ENCODE measurements at regions not wholly inside any gene's neighbourhood (a gene's known extent, or its start where the extent isn't known, plus 50 kb on each side); places are given as distances from the start of the nearest gene placed in this dataset.

- Histone ChIP-seq H3K27me3 (ENCODE audit: control insufficient read depth in 2 of 2, insufficient read depth in 2 of 2, low read length in 2 of 2) (no peaks in the 10 kb centered on the region), H3K4me2 (ENCODE audit: insufficient read depth, low read length) (no peak overlapping the region), H3K79me2 (ENCODE audit: control insufficient read depth, insufficient read depth, low read length) (no peaks in the 10 kb centered on the region), H3K4me1 (ENCODE audit: control insufficient read depth, extremely low read depth, insufficient read depth, low read length) (no peaks in the 10 kb centered on the region), H3K27ac (ENCODE audit: insufficient read depth, low read depth, low read length) (no peak overlapping the region), H3K9me1 (replicated peaks; ENCODE audit: control insufficient read depth, extremely low read depth, insufficient read depth, low read length) (no peaks in the 10 kb centered on the region), H3K36me3 (ENCODE audit: control insufficient read depth in 2 of 2, extremely low read depth in 1 of 2, insufficient read depth in 2 of 2, low read length in 2 of 2) (no peaks in the 10 kb centered on the region), H2AFZ (ENCODE audit: low read depth, low read length) (no peak overlapping the region), H3K9me3 (replicated peaks; ENCODE audit: control insufficient read depth, insufficient read depth, low read length) (no peaks in the 10 kb centered on the region), H3K9ac (replicated peaks; ENCODE audit: extremely low read depth, insufficient read depth, low read length) (no peak overlapping the region), H3K4me3 (replicated peaks in 1 of 3; ENCODE audit: insufficient read depth in 1 of 3, low read depth in 1 of 3, low read length in 3 of 3) (no peak overlapping the region), H4K20me1 (replicated peaks; ENCODE audit: control insufficient read depth, extremely low read depth, insufficient read depth, low read length) (no peaks in the 10 kb centered on the region)
- dilution Hi-C loops (cut with MboI; ENCODE audit: extremely low pct_ligation_motif_present, low sequenced_read_pairs): no loop called here
- intact Hi-C loops (cut with micrococcal nuclease): no loop called here
- ChIA-PET POLR2A (no interaction called here), CTCF (no interaction called here)
- DNase-seq (ENCODE audit: low read depth, low spot score): no peak
- BruUV-seq (replicated peaks): no TSS peak
- TF ChIP-seq POLR2AphosphoS5 (IDR thresholded peaks at IDR 0.05; ENCODE audit: insufficient read depth, low read depth, low read length) (no peak), CTCF (IDR thresholded peaks at IDR 0.05; ENCODE audit: extremely low read depth in 1 of 2, insufficient read depth in 1 of 2, low read depth in 1 of 2, low read length in 2 of 2) (no peak), FOS (IDR thresholded peaks at IDR 0.05; ENCODE audit: borderline replicate concordance, insufficient read depth, low read length) (no peak), MYC (IDR thresholded peaks at IDR 0.05; ENCODE audit: low read depth, low read length) (no peak), POLR2A (IDR thresholded peaks at IDR 0.05; ENCODE audit: low read depth, low read length) (no peak), JUN (IDR thresholded peaks at IDR 0.05; ENCODE audit: borderline replicate concordance, insufficient read depth, insufficient read length, low read depth) (no peak), EZH2 (IDR thresholded peaks at IDR 0.05; ENCODE audit: borderline replicate concordance, low read depth, low read length, severe bottlenecking) (no peak), GATA2 (IDR thresholded peaks at IDR 0.05; ENCODE audit: insufficient read depth, insufficient read length, low read depth, low read length) (no peak)
- TF ChIP-seq, protein P1, sequence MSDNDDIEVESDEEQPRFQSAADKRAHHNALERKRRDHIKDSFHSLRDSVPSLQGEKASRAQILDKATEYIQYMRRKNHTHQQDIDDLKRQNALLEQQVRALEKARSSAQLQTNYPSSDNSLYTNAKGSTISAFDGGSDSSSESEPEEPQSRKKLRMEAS (IDR thresholded peaks at IDR 0.05; ENCODE audit: insufficient read depth, insufficient read length): no peak
- FAIRE-seq: no peak
Measured at GRCh38 chr6:113551168-113551567, 306.0 kb upstream of the MARCKS start.

Data from endothelial cell of umbilical vein (primary cell).